ENCODE measurements at regions not wholly inside any gene's neighbourhood (a gene's known extent, or its start where the extent isn't known, plus 50 kb on each side); places are given as distances from the start of the nearest gene placed in this dataset.

DNA sequence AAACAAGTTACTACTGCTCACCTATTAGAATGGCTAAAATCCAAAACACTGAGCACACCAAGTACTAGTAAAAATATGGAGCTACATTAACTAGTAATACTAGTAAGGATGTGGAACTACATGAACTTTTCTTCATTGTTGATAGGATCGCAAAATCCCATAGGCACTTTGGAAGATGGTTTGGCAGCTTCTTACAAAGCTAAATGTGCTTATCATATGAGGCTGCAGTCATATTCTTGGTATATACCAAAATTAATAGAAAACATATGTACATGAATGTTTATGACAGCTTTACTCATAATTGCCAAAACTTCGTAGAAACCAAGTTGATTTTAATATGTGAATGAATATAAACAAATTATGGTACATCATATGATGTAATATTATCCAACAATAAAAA is 366.8 kb upstream of the KCNMB2 start:
- Histone ChIP-seq H3K79me2 (ENCODE audit: insufficient read depth, low read length) (no peaks in the 10 kb centered on the region), H3K9me3 (ENCODE audit: insufficient read depth, low read depth, low read length) (no peaks in the 10 kb centered on the region), H3K9ac (ENCODE audit: low read depth, low read length, poor library complexity, severe bottlenecking) (no peak overlapping the region), H4K20me1 (ENCODE audit: insufficient read depth, low read length, poor library complexity, severe bottlenecking) (no peaks in the 10 kb centered on the region), H3K4me2 (ENCODE audit: low read depth, low read length, poor library complexity, severe bottlenecking) (no peak overlapping the region), H3K36me3 (ENCODE audit: insufficient read depth, low read length) (no peaks in the 10 kb centered on the region), H3K27me3 (ENCODE audit: insufficient read depth, low read length, poor library complexity, severe bottlenecking) (no peaks in the 10 kb centered on the region), H3K4me1 (ENCODE audit: insufficient read depth, low read length, poor library complexity, severe bottlenecking) (peaks cover 10% of the 10 kb centered on the region), H3K9me2 (replicated peaks; ENCODE audit: low read depth, low read length) (no peaks in the 10 kb centered on the region), H2AFZ (ENCODE audit: low read length) (no peak overlapping the region), H3K4me3 (ENCODE audit: low read length, poor library complexity, severe bottlenecking) (no peak overlapping the region), H3F3A (ENCODE audit: low read depth) (no peaks in the 10 kb centered on the region)
- TF ChIP-seq, protein P1, sequence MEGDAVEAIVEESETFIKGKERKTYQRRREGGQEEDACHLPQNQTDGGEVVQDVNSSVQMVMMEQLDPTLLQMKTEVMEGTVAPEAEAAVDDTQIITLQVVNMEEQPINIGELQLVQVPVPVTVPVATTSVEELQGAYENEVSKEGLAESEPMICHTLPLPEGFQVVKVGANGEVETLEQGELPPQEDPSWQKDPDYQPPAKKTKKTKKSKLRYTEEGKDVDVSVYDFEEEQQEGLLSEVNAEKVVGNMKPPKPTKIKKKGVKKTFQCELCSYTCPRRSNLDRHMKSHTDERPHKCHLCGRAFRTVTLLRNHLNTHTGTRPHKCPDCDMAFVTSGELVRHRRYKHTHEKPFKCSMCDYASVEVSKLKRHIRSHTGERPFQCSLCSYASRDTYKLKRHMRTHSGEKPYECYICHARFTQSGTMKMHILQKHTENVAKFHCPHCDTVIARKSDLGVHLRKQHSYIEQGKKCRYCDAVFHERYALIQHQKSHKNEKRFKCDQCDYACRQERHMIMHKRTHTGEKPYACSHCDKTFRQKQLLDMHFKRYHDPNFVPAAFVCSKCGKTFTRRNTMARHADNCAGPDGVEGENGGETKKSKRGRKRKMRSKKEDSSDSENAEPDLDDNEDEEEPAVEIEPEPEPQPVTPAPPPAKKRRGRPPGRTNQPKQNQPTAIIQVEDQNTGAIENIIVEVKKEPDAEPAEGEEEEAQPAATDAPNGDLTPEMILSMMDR (conservative IDR thresholded peaks at IDR 0.05; ENCODE audit: low read length), result no peak
- TF ChIP-seq EZH2phosphoT487 (IDR thresholded peaks at IDR 0.05; ENCODE audit: borderline replicate concordance), result no peak

DNA sequence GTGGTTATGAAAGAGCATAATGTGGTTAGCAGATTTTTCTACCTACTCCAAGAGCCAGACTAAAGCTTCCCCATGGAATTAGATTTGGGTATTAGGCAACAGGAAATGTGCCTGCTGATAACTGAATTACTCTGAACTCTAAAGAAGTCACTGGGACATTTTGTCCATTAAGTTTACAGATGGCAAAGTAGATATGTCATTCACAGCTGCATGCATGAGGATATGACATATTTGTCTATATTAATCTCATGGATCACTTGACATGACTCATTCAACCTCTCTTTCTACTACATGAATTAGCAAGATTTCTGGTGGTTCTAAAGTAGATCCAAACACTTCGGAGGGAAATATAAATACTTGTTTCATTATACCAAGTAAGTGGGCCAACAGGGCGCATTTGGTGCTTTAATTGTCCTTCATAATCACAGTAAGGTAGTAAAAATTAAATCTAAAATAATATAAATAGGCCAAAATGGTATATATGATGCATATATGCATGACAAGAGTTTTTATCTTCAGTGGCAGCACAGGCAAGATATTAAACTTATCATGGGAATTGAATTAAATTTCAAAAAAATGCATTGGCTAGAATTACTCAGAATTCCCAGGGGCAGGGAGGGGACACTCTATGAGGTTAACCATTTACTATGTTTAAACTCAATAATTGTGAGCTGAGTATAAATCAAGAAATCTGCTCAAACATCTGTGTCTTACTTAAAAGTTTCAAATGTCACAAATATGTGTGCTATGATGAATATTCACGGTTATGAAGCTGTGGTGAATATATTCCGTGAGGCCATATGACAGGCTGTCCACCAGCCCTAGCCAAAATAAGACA is 365.3 kb upstream of the KCNMB2 start:
- Histone ChIP-seq H3K27me3 (ENCODE audit: insufficient read depth, low read length, poor library complexity, severe bottlenecking) (no peaks in the 10 kb centered on the region), H3K4me1 (ENCODE audit: insufficient read depth, low read length, poor library complexity, severe bottlenecking) (peaks cover 10% of the 10 kb centered on the region), H3K79me2 (ENCODE audit: insufficient read depth, low read length) (no peaks in the 10 kb centered on the region), H4K20me1 (ENCODE audit: insufficient read depth, low read length, poor library complexity, severe bottlenecking) (no peaks in the 10 kb centered on the region), H3K9me3 (ENCODE audit: insufficient read depth, low read depth, low read length) (no peaks in the 10 kb centered on the region), H3F3A (ENCODE audit: low read depth) (no peaks in the 10 kb centered on the region), H3K9me2 (replicated peaks; ENCODE audit: low read depth, low read length) (no peaks in the 10 kb centered on the region), H3K36me3 (ENCODE audit: insufficient read depth, low read length) (no peaks in the 10 kb centered on the region), H2AFZ (ENCODE audit: low read length) (no peak overlapping the region), H3K4me3 (ENCODE audit: low read length, poor library complexity, severe bottlenecking) (no peak overlapping the region), H3K4me2 (ENCODE audit: low read depth, low read length, poor library complexity, severe bottlenecking) (no peak overlapping the region), H3K9ac (ENCODE audit: low read depth, low read length, poor library complexity, severe bottlenecking) (no peak overlapping the region)
- TF ChIP-seq, protein P1 (conservative IDR thresholded peaks at IDR 0.05; ENCODE audit: low read length), result no peak
- no peak for TF ChIP-seq EZH2phosphoT487 (IDR thresholded peaks at IDR 0.05; ENCODE audit: borderline replicate concordance)

DNA sequence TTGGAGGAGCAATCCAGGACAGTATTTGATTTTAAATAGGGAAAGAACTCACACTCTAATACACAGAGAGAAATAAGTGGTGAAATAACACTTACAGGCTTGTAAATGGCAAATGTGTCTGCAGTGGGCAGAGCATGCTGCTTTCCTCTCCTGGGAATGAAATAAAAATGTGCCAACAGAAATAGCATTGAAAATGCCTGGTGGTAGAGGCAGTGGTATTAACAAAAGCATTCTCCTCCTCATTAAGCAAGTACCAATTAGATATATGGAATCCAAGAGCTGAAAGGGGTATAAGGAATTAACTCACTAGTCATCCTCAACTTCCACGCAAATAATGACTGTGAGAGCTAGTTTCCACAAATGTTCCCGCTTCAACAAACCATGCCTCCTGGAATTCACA is 364.1 kb upstream of the KCNMB2 start:
- H4K20me1 ChIP-seq (ENCODE audit: insufficient read depth, low read length, poor library complexity, severe bottlenecking), result no peaks in the 10 kb centered on the region
- H3K9ac ChIP-seq (ENCODE audit: low read depth, low read length, poor library complexity, severe bottlenecking), result no peak overlapping the region
- H3K9me2 ChIP-seq (replicated peaks; ENCODE audit: low read depth, low read length), result no peaks in the 10 kb centered on the region
- H3K36me3 ChIP-seq (ENCODE audit: insufficient read depth, low read length), result no peaks in the 10 kb centered on the region
- no peaks in the 10 kb centered on the region for H3K79me2 ChIP-seq (ENCODE audit: insufficient read depth, low read length)
- no peak overlapping the region for H2AFZ ChIP-seq (ENCODE audit: low read length)
- H3K4me3 ChIP-seq (ENCODE audit: low read length, poor library complexity, severe bottlenecking), result no peak overlapping the region
- no peaks in the 10 kb centered on the region for H3K27me3 ChIP-seq (ENCODE audit: insufficient read depth, low read length, poor library complexity, severe bottlenecking)
- no peaks in the 10 kb centered on the region for H3K9me3 ChIP-seq (ENCODE audit: insufficient read depth, low read depth, low read length)
- H3K4me1 ChIP-seq (ENCODE audit: insufficient read depth, low read length, poor library complexity, severe bottlenecking), result peaks cover 10% of the 10 kb centered on the region
- H3F3A ChIP-seq (ENCODE audit: low read depth), result no peaks in the 10 kb centered on the region
- no peak for TF ChIP-seq EZH2phosphoT487 (IDR thresholded peaks at IDR 0.05; ENCODE audit: borderline replicate concordance)
- TF ChIP-seq, protein P1 (conservative IDR thresholded peaks at IDR 0.05; ENCODE audit: low read length), result no peak
- H3K4me2 ChIP-seq (ENCODE audit: low read depth, low read length, poor library complexity, severe bottlenecking), result no peak overlapping the region

Data from Loucy (cell line).